OCI-LY7 (cell line): ENCODE measurements at regions not wholly inside any gene's neighbourhood (a gene's known extent, or its start where the extent isn't known, plus 50 kb on each side); places are given as distances from the start of the nearest gene placed in this dataset.

Experiments used
- EZH2phosphoT487 ChIP-seq: fragments of 200-600 bp; sonication (generic); IDR thresholded peaks from 2 replicates; pipeline ENCODE4 v1.6.1; 2018; ENCODE audit warnings: low read depth, borderline replicate concordance, mild to moderate bottlenecking, mixed run types, antibody characterized with exemption, low read length, moderate library complexity, mixed read lengths
- TF ChIP-seq, protein P1 (sequence below): fragments of 200-600 bp; sonication (generic); conservative IDR thresholded peaks from 2 replicates; pipeline ENCODE4 v1.5.1; 2014; ENCODE audit warnings: mild to moderate bottlenecking, antibody characterized with exemption, low read length, moderate library complexity, mixed read lengths

DNA sequence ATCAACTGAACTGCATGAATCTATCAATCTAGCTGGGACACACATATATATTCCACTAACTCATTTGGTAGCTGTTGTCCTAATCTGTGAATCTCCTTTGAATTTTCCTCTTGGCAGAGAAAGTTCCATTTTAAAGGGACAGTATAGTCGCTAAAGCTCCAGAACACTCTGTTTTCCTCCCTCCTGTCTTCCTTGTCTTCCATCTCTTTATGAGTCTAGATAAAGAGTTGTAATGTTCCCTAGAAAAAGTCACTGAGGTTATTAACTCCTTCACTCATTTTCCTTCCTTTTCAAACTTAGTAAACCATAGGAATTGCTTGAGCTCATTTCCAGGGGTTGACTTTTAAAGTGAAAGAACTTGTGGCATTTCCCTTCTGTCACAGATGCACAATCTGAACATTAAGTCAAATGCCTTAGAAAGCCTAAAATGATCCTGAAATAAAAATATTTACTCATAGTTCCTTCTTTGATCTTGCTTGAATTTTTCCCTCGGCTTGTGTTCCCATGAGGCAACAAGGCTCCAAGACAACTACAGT lies 198.4 kb downstream of the TRIM27 start:
- TF ChIP-seq, protein P1, sequence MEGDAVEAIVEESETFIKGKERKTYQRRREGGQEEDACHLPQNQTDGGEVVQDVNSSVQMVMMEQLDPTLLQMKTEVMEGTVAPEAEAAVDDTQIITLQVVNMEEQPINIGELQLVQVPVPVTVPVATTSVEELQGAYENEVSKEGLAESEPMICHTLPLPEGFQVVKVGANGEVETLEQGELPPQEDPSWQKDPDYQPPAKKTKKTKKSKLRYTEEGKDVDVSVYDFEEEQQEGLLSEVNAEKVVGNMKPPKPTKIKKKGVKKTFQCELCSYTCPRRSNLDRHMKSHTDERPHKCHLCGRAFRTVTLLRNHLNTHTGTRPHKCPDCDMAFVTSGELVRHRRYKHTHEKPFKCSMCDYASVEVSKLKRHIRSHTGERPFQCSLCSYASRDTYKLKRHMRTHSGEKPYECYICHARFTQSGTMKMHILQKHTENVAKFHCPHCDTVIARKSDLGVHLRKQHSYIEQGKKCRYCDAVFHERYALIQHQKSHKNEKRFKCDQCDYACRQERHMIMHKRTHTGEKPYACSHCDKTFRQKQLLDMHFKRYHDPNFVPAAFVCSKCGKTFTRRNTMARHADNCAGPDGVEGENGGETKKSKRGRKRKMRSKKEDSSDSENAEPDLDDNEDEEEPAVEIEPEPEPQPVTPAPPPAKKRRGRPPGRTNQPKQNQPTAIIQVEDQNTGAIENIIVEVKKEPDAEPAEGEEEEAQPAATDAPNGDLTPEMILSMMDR: no peak
- TF ChIP-seq EZH2phosphoT487: no peak
